NT2/D1 (cell line): ENCODE measurements at regions not wholly inside any gene's neighbourhood (a gene's known extent, or its start where the extent isn't known, plus 50 kb on each side); places are given as distances from the start of the nearest gene placed in this dataset.

Experiments used
- SUZ12 ChIP-seq: IDR thresholded peaks from 2 replicates; pipeline ENCODE4 v1.6.1; 2011; ENCODE audit not compliant: insufficient read length, insufficient read depth; ENCODE audit errors: extremely low read depth
- YY1 ChIP-seq: IDR thresholded peaks from 2 replicates; pipeline ENCODE4 v1.6.1; 2011; ENCODE audit not compliant: insufficient read length, insufficient read depth

- no peak for TF ChIP-seq YY1
- TF ChIP-seq SUZ12 = no peak
These were observed 104.6 kb downstream of the TEX26 start for GRCh38 chr13:31036731-31037695.
